Sigmoid colon (tissue), 6 donors: ENCODE measurements at regions not wholly inside any gene's neighbourhood (a gene's known extent, or its start where the extent isn't known, plus 50 kb on each side); places are given as distances from the start of the nearest gene placed in this dataset.

Experiments used
- DNase-seq: peaks from one replicate; pipeline ENCODE4 v3.0.0-alpha.2; 2019
- H3K27ac ChIP-seq, 4 donors: fragments of 200-600 bp; sonication (generic); one replicate each; pipeline ENCODE4 v1.5.1; 2016 to 2019; ENCODE audit warnings: mild to moderate bottlenecking in 1 of 4
- H3K27me3 ChIP-seq, 3 donors: fragments of 200-600 bp; sonication (generic); one replicate each; pipeline ENCODE4 v1.5.1; 2019; ENCODE audit warnings: mild to moderate bottlenecking in 1 of 3
- H3K36me3 ChIP-seq, 4 donors: fragments of 200-600 bp; sonication (generic); one replicate each; pipeline ENCODE4 v1.5.1; 2016 to 2019
- H3K4me1 ChIP-seq, 4 donors: fragments of 200-600 bp; sonication (generic); one replicate each; pipeline ENCODE4 v1.5.1; 2017 to 2019
- H3K4me3 ChIP-seq, 4 donors: fragments of 200-600 bp; sonication (generic); one replicate each; pipeline ENCODE4 v1.5.1; 2017 to 2019; ENCODE audit warnings: mild to moderate bottlenecking in 2 of 4, moderate library complexity in 1 of 4
- H3K9me3 ChIP-seq, 4 donors: fragments of 200-600 bp in 3 of 4; sonication (generic) in 3 of 4; one replicate each; pipeline versions ENCODE4 v1.5.1 to v1.6.1; 2013 to 2019
- CTCF ChIP-seq, 4 experiments: fragments of 450-650 bp in 3 of 4; fragments of 200-600 bp in 1 of 4; IDR thresholded peaks; one replicate each; pipeline ENCODE4 v1.5.1; 2016 to 2019; ENCODE audit warnings: antibody characterized with exemption in 4 of 4, mild to moderate bottlenecking in 3 of 4, moderate library complexity in 2 of 4
- EP300 ChIP-seq, 4 donors: sonication (generic); formaldehyde crosslinking; IDR thresholded peaks; one replicate each; pipeline ENCODE4 v1.6.1; 2017; ENCODE audit warnings: antibody characterized with exemption in 4 of 4
- POLR2A ChIP-seq, 2 donors: fragments of 450-650 bp; IDR thresholded peaks; one replicate each; pipeline ENCODE4 v1.6.1; 2016; ENCODE audit warnings: antibody characterized with exemption in 2 of 2, mild to moderate bottlenecking in 2 of 2, moderate library complexity in 2 of 2
- POLR2AphosphoS5 ChIP-seq, 4 donors: sonication (generic); formaldehyde crosslinking; IDR thresholded peaks; one replicate each; pipeline ENCODE4 v1.6.1; 2017; ENCODE audit warnings: antibody characterized with exemption in 4 of 4
- WGBS, 2 donors: extraction: QIAGEN DNeasy Blood & Tissue Kit; methylation state at CpG; one replicate each; pipeline ENCODE4 v1.1.7; 2013; 5-methylcytosine and 5-hydroxymethylcytosine counted together
- intact Hi-C: fragments of 100-400 bp; cut with DNase I; formaldehyde crosslinking; loops from one replicate; pipeline ENCODE4 v1.15.1; 2023
- donor health status: healthy with polysubstance abuse.
- donor health status: healthy.

GRCh38 chr3:161558236-161558635 lies 61.6 kb downstream of the OTOL1 start:
- Histone ChIP-seq H3K27me3 (no peaks in the 10 kb centered on the region), H3K36me3 (no peaks in the 10 kb centered on the region), H3K9me3 (no peaks in the 10 kb centered on the region), H3K4me1 (peaks cover 0 to 10% (median 6%) of the 10 kb centered on the region in 4 donors), H3K27ac (no peak overlapping the region), H3K4me3 (no peak overlapping the region)
- 40 to 42% methylated on average over 4 of the region's 4 CpGs for WGBS, 2 donors
- DNase-seq, result no peak
- TF ChIP-seq CTCF (IDR thresholded peaks at IDR 0.05), result no peak
- no peak for TF ChIP-seq EP300 (IDR thresholded peaks at IDR 0.05)
- no peak for TF ChIP-seq POLR2AphosphoS5 (IDR thresholded peaks at IDR 0.05)
- no peak for TF ChIP-seq POLR2A (IDR thresholded peaks at IDR 0.05)
- intact Hi-C loops, result no loop called here

- H3K9me3 ChIP-seq, result no peaks in the 10 kb centered on the region
- no peaks in the 10 kb centered on the region for H3K27me3 ChIP-seq
- H3K4me3 ChIP-seq, result no peak overlapping the region
- WGBS, 2 donors, result 15 to 29% methylated on average over 6 of the region's 6 CpGs
- H3K27ac ChIP-seq, result no peak overlapping the region
- TF ChIP-seq EP300 (IDR thresholded peaks at IDR 0.05) (no peak), POLR2AphosphoS5 (IDR thresholded peaks at IDR 0.05) (no peak), CTCF (IDR thresholded peaks at IDR 0.05) (peak in 3 of 4 experiments; percentile 37 to 59 (median 44)), POLR2A (IDR thresholded peaks at IDR 0.05) (no peak)
- peaks cover 0 to 10% (median 6%) of the 10 kb centered on the region in 4 donors for H3K4me1 ChIP-seq
- intact Hi-C loops, result no loop called here
- DNase-seq, result no peak
- H3K36me3 ChIP-seq, result no peaks in the 10 kb centered on the region
Observed at GRCh38 chr3:161559177-161559998, 62.8 kb downstream of the OTOL1 start.

- Histone ChIP-seq H3K4me3 (no peak overlapping the region), H3K9me3 (no peaks in the 10 kb centered on the region), H3K27me3 (no peaks in the 10 kb centered on the region), H3K27ac (no peak overlapping the region), H3K4me1 (peaks cover 0 to 10% (median 6%) of the 10 kb centered on the region in 4 donors), H3K36me3 (no peaks in the 10 kb centered on the region)
- peak; percentile 63 for DNase-seq
- TF ChIP-seq CTCF (IDR thresholded peaks at IDR 0.05), result peak in 3 of 4 experiments; percentile 28 to 51 (median 37)
- TF ChIP-seq POLR2A (IDR thresholded peaks at IDR 0.05), result no peak
- TF ChIP-seq POLR2AphosphoS5 (IDR thresholded peaks at IDR 0.05), result no peak
- TF ChIP-seq EP300 (IDR thresholded peaks at IDR 0.05), result no peak
- 34 to 35% methylated on average over 14 of the region's 14 CpGs for WGBS, 2 donors
- intact Hi-C loops, result no loop called here
Observed at GRCh38 chr3:161560008-161560637, 63.5 kb downstream of the OTOL1 start.

GRCh38 chr3:161567577-161568361 lies 71.2 kb downstream of the OTOL1 start:
- Histone ChIP-seq H3K36me3 (no peaks in the 10 kb centered on the region), H3K27ac (no peak overlapping the region), H3K27me3 (no peaks in the 10 kb centered on the region), H3K9me3 (no peaks in the 10 kb centered on the region), H3K4me3 (no peak overlapping the region), H3K4me1 (no peaks in the 10 kb centered on the region)
- TF ChIP-seq CTCF (IDR thresholded peaks at IDR 0.05) (no peak), POLR2AphosphoS5 (IDR thresholded peaks at IDR 0.05) (no peak), POLR2A (IDR thresholded peaks at IDR 0.05) (no peak), EP300 (IDR thresholded peaks at IDR 0.05) (no peak)
- WGBS, 2 donors, result 58 to 72% methylated on average over 5 of the region's 5 CpGs
- intact Hi-C loops, result no loop called here
- DNase-seq, result no peak
